GM21786 (cell line): ENCODE measurements at regions not wholly inside any gene's neighbourhood (a gene's known extent, or its start where the extent isn't known, plus 50 kb on each side); places are given as distances from the start of the nearest gene placed in this dataset.
"Not testable (repeated sequence)": the region's sequence is repeated elsewhere in the genome, so short reads cannot be mapped to it uniquely, and the experiment has no call there.

Experiments
- ATAC-seq: cut with Tn5 transposase; IDR thresholded peaks from one replicate; pipeline ENCODE4 v1.9.1; 2021; ENCODE audit not compliant: unreplicated experiment

- ATAC-seq = no peak
These were observed 228.0 kb upstream of the KIF2A start for GRCh38 chr5:62077823-62078550.

GRCh38 chr5:62082370-62082801 is 223.6 kb upstream of the KIF2A start:
- no peak for ATAC-seq

- ATAC-seq = no peak
These were observed 222.8 kb upstream of the KIF2A start for GRCh38 chr5:62083247-62083646.

GRCh38 chr5:62083661-62084060 is 222.3 kb upstream of the KIF2A start:
- ATAC-seq = no peak

- ATAC-seq = no peak
These were observed 221.6 kb upstream of the KIF2A start for GRCh38 chr5:62084391-62084790.

GRCh38 chr5:62090953-62091352 is 215.1 kb upstream of the KIF2A start:
- no peak for ATAC-seq

- ATAC-seq = no peak
These were observed 212.6 kb upstream of the KIF2A start for GRCh38 chr5:62093411-62093810.

GRCh38 chr5:62093976-62094375 is 212.0 kb upstream of the KIF2A start:
- no peak for ATAC-seq

GRCh38 chr5:62097361-62097760 is 208.6 kb upstream of the KIF2A start:
- no peak for ATAC-seq

GRCh38 chr5:62100201-62100600 is 205.8 kb upstream of the KIF2A start:
- ATAC-seq = no peak

GRCh38 chr5:62103863-62104262 is 202.1 kb upstream of the KIF2A start:
- not testable (repeated sequence) for ATAC-seq

- no peak for ATAC-seq
These were observed 194.6 kb upstream of the KIF2A start for GRCh38 chr5:62111428-62111827.

- ATAC-seq = no peak
These were observed 193.2 kb upstream of the KIF2A start for GRCh38 chr5:62112689-62113228.

GRCh38 chr5:62115014-62115413 is 191.0 kb upstream of the KIF2A start:
- no peak for ATAC-seq

- ATAC-seq = no peak
These were observed 181.7 kb upstream of the KIF2A start for GRCh38 chr5:62124266-62124665.

GRCh38 chr5:62126090-62126489 is 179.9 kb upstream of the KIF2A start:
- no peak for ATAC-seq

GRCh38 chr5:62127098-62127736 is 178.8 kb upstream of the KIF2A start:
- ATAC-seq = no peak

GRCh38 chr5:62130107-62130506 is 175.9 kb upstream of the KIF2A start:
- ATAC-seq = no peak

GRCh38 chr5:62132276-62132675 is 173.7 kb upstream of the KIF2A start:
- ATAC-seq = no peak

- no peak for ATAC-seq
These were observed 172.6 kb upstream of the KIF2A start for GRCh38 chr5:62133426-62133825.

GRCh38 chr5:62134811-62135210 is 171.2 kb upstream of the KIF2A start:
- no peak for ATAC-seq

- ATAC-seq = no peak
These were observed 168.4 kb upstream of the KIF2A start for GRCh38 chr5:62137628-62138027.
